GM21447 (cell line): ENCODE measurements at regions not wholly inside any gene's neighbourhood (a gene's known extent, or its start where the extent isn't known, plus 50 kb on each side); places are given as distances from the start of the nearest gene placed in this dataset.
"Not testable (repeated sequence)": the region's sequence is repeated elsewhere in the genome, so short reads cannot be mapped to it uniquely, and the experiment has no call there.

Source experiments
- ATAC-seq: cut with Tn5 transposase; IDR thresholded peaks from one replicate; pipeline ENCODE4 v1.9.1; 2021; ENCODE audit not compliant: unreplicated experiment

- no peak for ATAC-seq
Observed at GRCh38 chr5:91244380-91245073, 138.6 kb downstream of the ARRDC3 start.

GRCh38 chr5:91243852-91244251, 139.3 kb downstream of the ARRDC3 start:
- no peak for ATAC-seq

- no peak for ATAC-seq
Observed at GRCh38 chr5:91243286-91243685, 139.8 kb downstream of the ARRDC3 start.

GRCh38 chr5:91241460-91241859, 141.7 kb downstream of the ARRDC3 start:
- not testable (repeated sequence) for ATAC-seq

- no peak for ATAC-seq
Observed at GRCh38 chr5:91240175-91240574, 142.9 kb downstream of the ARRDC3 start.

GRCh38 chr5:91235271-91235694, 147.8 kb downstream of the ARRDC3 start:
- no peak for ATAC-seq

GRCh38 chr5:91232523-91232922, 150.6 kb downstream of the ARRDC3 start:
- ATAC-seq = no peak

- ATAC-seq = no peak
Observed at GRCh38 chr5:91229031-91229727, 153.9 kb downstream of the ARRDC3 start.

GRCh38 chr5:91228188-91228587, 154.9 kb downstream of the ARRDC3 start:
- ATAC-seq = no peak

GRCh38 chr5:91225848-91226686, 157.1 kb downstream of the ARRDC3 start:
- peak; percentile 90 for ATAC-seq

GRCh38 chr5:91224969-91225368, 158.1 kb downstream of the ARRDC3 start:
- ATAC-seq = no peak

- no peak for ATAC-seq
Observed at GRCh38 chr5:91224456-91224855, 158.7 kb downstream of the ARRDC3 start.

- ATAC-seq = no peak
Observed at GRCh38 chr5:91223886-91224285, 159.2 kb downstream of the ARRDC3 start.

GRCh38 chr5:91222482-91222881, 160.6 kb downstream of the ARRDC3 start:
- no peak for ATAC-seq

GRCh38 chr5:91221917-91222316, 161.2 kb downstream of the ARRDC3 start:
- ATAC-seq = no peak

GRCh38 chr5:91219803-91220371, 163.2 kb downstream of the ARRDC3 start:
- ATAC-seq = no peak

GRCh38 chr5:91219091-91219802, 163.9 kb downstream of the ARRDC3 start:
- ATAC-seq = no peak

- ATAC-seq = no peak
Observed at GRCh38 chr5:91217859-91218258, 165.3 kb downstream of the ARRDC3 start.

GRCh38 chr5:91214571-91214970, 168.5 kb downstream of the ARRDC3 start:
- ATAC-seq = no peak
